DND-41 (cell line): ENCODE measurements at regions not wholly inside any gene's neighbourhood (a gene's known extent, or its start where the extent isn't known, plus 50 kb on each side); places are given as distances from the start of the nearest gene placed in this dataset.

Experiments
- ATAC-seq: fragments of 200-7000 bp; cut with Tn5 transposase; 3 replicates; pipeline ENCODE4 v1.9.1; 2021; ENCODE audit warnings: low read depth; ENCODE audit not compliant: insufficient read depth
- DNase-seq: peaks from one replicate; pipeline ENCODE4 v3.0.0-alpha.2; 2020
- H2AFZ ChIP-seq: 2 replicates; pipeline ENCODE4 v1.6.0; 2012; ENCODE audit warnings: low read depth, low read length
- H3K27ac ChIP-seq: 2 replicates; pipeline ENCODE4 v1.5.1; 2012; ENCODE audit warnings: low read length, inconsistent platforms
- H3K27me3 ChIP-seq: fragments of 200-600 bp; sonication (generic); 2 replicates; pipeline ENCODE4 v1.6.0; 2012; ENCODE audit warnings: low read length, mild to moderate bottlenecking, inconsistent platforms; ENCODE audit not compliant: insufficient read depth, poor library complexity
- H3K36me3 ChIP-seq: 2 replicates; pipeline ENCODE4 v1.5.1; 2012; ENCODE audit warnings: low read length, inconsistent platforms; ENCODE audit not compliant: insufficient read depth
- H3K4me1 ChIP-seq: 2 replicates; pipeline ENCODE4 v1.5.1; 2012; ENCODE audit warnings: mild to moderate bottlenecking, low read length; ENCODE audit not compliant: insufficient read depth
- H3K4me2 ChIP-seq: 2 replicates; pipeline ENCODE4 v1.6.0; 2012; ENCODE audit warnings: mild to moderate bottlenecking, moderate library complexity, low read length, inconsistent platforms; ENCODE audit not compliant: insufficient read depth
- H3K4me3 ChIP-seq, 2 experiments: fragments of 200-600 bp in 1 of 2; shearing (Covaris generic) in 1 of 2; 2 replicates each; pipeline ENCODE4 v1.5.1; 2012 to 2016; ENCODE audit warnings: inconsistent platforms in 2 of 2, low read length in 2 of 2, mild to moderate bottlenecking in 2 of 2, low read depth in 1 of 2, moderate library complexity in 1 of 2
- H3K79me2 ChIP-seq: 2 replicates; pipeline ENCODE4 v1.6.0; 2012; ENCODE audit warnings: low read length, inconsistent platforms; ENCODE audit not compliant: insufficient read depth
- H3K9ac ChIP-seq: 2 replicates; pipeline ENCODE4 v1.6.0; 2012; ENCODE audit warnings: low read depth, mild to moderate bottlenecking, inconsistent platforms, low read length, moderate library complexity
- H3K9me3 ChIP-seq: 2 replicates; pipeline ENCODE4 v1.5.1; 2012; ENCODE audit warnings: low read length, moderate library complexity, mild to moderate bottlenecking, inconsistent platforms; ENCODE audit not compliant: insufficient read depth, severe bottlenecking
- H4K20me1 ChIP-seq: 2 replicates; pipeline ENCODE4 v1.6.0; 2012; ENCODE audit warnings: low read length; ENCODE audit not compliant: insufficient read depth
- CTCF ChIP-seq: IDR thresholded peaks from 2 replicates; pipeline ENCODE4 v1.5.1; 2012; ENCODE audit warnings: borderline replicate concordance, low read length, moderate library complexity, mild to moderate bottlenecking; ENCODE audit not compliant: poor library complexity, severe bottlenecking; ENCODE audit errors: extremely low read depth
- EZH2 ChIP-seq: IDR thresholded peaks from 3 replicates; pipeline ENCODE4 v1.6.1; 2012; ENCODE audit warnings: borderline replicate concordance, low read depth, mild to moderate bottlenecking, moderate library complexity, low read length, inconsistent platforms; ENCODE audit not compliant: severe bottlenecking

- Histone ChIP-seq H3K4me3 (no peak overlapping the region), H4K20me1 (no peaks in the 10 kb centered on the region), H3K9me3 (no peaks in the 10 kb centered on the region), H3K4me1 (no peaks in the 10 kb centered on the region), H3K36me3 (no peaks in the 10 kb centered on the region), H3K27me3 (peaks cover 3% of the 10 kb centered on the region), H2AFZ (no peak overlapping the region), H3K27ac (no peak overlapping the region), H3K4me2 (no peak overlapping the region), H3K9ac (no peak overlapping the region), H3K79me2 (no peaks in the 10 kb centered on the region)
- no peak for TF ChIP-seq CTCF
- no peak for TF ChIP-seq EZH2
- ATAC-seq, result no peak
- no peak for DNase-seq
Measured at GRCh38 chr5:38163636-38164237, 94.6 kb upstream of the EGFLAM start.

- no peak overlapping the region for H3K27ac ChIP-seq
- H3K79me2 ChIP-seq, result no peaks in the 10 kb centered on the region
- no peak for DNase-seq
- H2AFZ ChIP-seq, result no peak overlapping the region
- no peaks in the 10 kb centered on the region for H3K36me3 ChIP-seq
- H3K4me2 ChIP-seq, result no peak overlapping the region
- no peak overlapping the region for H3K4me3 ChIP-seq
- H4K20me1 ChIP-seq, result no peaks in the 10 kb centered on the region
- no peaks in the 10 kb centered on the region for H3K9me3 ChIP-seq
- no peaks in the 10 kb centered on the region for H3K4me1 ChIP-seq
- no peak for ATAC-seq
- no peak overlapping the region for H3K9ac ChIP-seq
- TF ChIP-seq CTCF (no peak), EZH2 (no peak)
- H3K27me3 ChIP-seq, result peaks cover 3% of the 10 kb centered on the region
Measured at GRCh38 chr5:38162625-38163024, 95.7 kb upstream of the EGFLAM start.

DNA sequence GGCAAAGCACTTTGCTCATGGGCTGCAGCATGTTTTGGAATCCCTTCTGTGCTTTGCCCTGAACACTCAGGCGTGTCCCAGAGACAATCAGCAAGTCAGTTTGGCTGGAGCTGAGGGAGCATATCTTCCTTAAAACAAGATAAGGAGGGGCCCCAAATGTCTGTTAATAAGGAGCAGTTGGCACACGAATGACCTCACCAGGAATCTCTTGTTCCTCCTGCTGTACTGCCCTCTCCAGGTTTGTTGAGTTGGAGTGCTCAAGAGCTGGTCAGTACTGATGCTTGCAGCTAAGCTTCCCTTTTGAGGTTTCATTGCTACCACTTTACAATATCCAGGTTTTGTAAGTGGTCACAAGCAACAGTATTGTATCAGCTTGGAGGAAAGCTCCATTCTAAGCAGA is 101.3 kb upstream of the EGFLAM start:
- Histone ChIP-seq H3K4me3 (no peak overlapping the region), H3K36me3 (no peaks in the 10 kb centered on the region), H3K4me2 (no peak overlapping the region), H3K9me3 (no peaks in the 10 kb centered on the region), H2AFZ (no peak overlapping the region), H3K79me2 (no peaks in the 10 kb centered on the region), H3K27me3 (peaks cover 6% of the 10 kb centered on the region), H3K9ac (no peak overlapping the region), H3K27ac (no peak overlapping the region), H4K20me1 (no peaks in the 10 kb centered on the region), H3K4me1 (no peaks in the 10 kb centered on the region)
- ATAC-seq, result no peak
- TF ChIP-seq CTCF (no peak), EZH2 (no peak)
- DNase-seq, result no peak
